Esophagus muscularis mucosa (tissue), 4 donors: ENCODE measurements at regions not wholly inside any gene's neighbourhood (a gene's known extent, or its start where the extent isn't known, plus 50 kb on each side); places are given as distances from the start of the nearest gene placed in this dataset.
"Not testable (repeated sequence)": the region's sequence is repeated elsewhere in the genome, so short reads cannot be mapped to it uniquely, and the experiment has no call there.

Experiments used
- DNase-seq: peaks from one replicate; pipeline ENCODE4 v3.0.0-alpha.2; 2017; ENCODE audit errors: extremely low spot score
- H3K27ac ChIP-seq, 4 donors: fragments of 200-600 bp; sonication (generic); replicated peaks in 1 of 4; 1 replicate in 3 of 4; 2 replicates in 1 of 4; pipeline ENCODE4 v1.5.1; 2016 to 2019; ENCODE audit warnings: mild to moderate bottlenecking in 1 of 4
- H3K27me3 ChIP-seq, 4 donors: fragments of 200-600 bp; sonication (generic); one replicate each; pipeline versions ENCODE4 v1.5.1 to v1.6.0; 2016 to 2019
- H3K36me3 ChIP-seq, 4 donors: fragments of 200-600 bp; sonication (generic); one replicate each; pipeline ENCODE4 v1.5.1; 2016 to 2019
- H3K4me1 ChIP-seq, 4 donors: fragments of 200-600 bp; sonication (generic); one replicate each; pipeline ENCODE4 v1.5.1; 2016 to 2019
- H3K4me3 ChIP-seq, 4 donors: fragments of 200-600 bp; sonication (generic); 1 replicate in 2 of 4; 2 replicates in 2 of 4; pipeline ENCODE4 v1.5.1; 2016 to 2019; ENCODE audit warnings: mild to moderate bottlenecking in 4 of 4, moderate library complexity in 1 of 4
- H3K9me3 ChIP-seq, 4 donors: fragments of 200-600 bp; sonication (generic); 1 replicate in 3 of 4; 2 replicates in 1 of 4; pipeline ENCODE4 v1.5.1; 2016 to 2019
- EP300 ChIP-seq: sonication (generic); formaldehyde crosslinking; IDR thresholded peaks from one replicate; pipeline ENCODE4 v1.6.1; 2017; ENCODE audit warnings: antibody characterized with exemption
- POLR2A ChIP-seq: fragments of 450-650 bp; IDR thresholded peaks from one replicate; pipeline ENCODE4 v1.6.1; 2017; ENCODE audit warnings: antibody characterized with exemption, moderate library complexity, mild to moderate bottlenecking, low read depth
- POLR2AphosphoS5 ChIP-seq, 2 donors: sonication (generic); formaldehyde crosslinking; IDR thresholded peaks; one replicate each; pipeline ENCODE4 v1.6.1; 2017; ENCODE audit warnings: antibody characterized with exemption in 2 of 2
- WGBS: methylation state at CpG from one replicate; pipeline ENCODE4 v1.1.5; 2018; 5-methylcytosine and 5-hydroxymethylcytosine counted together
- intact Hi-C: fragments of 100-400 bp; cut with DNase I; formaldehyde crosslinking; loops from one replicate; pipeline ENCODE4 v1.15.1; 2023
- TF ChIP-seq, protein P1 (sequence below), 3 experiments: fragments of 200-600 bp in 2 of 3; fragments of 450-650 bp in 1 of 3; sonication (generic) in 2 of 3; IDR thresholded peaks; one replicate each; pipeline ENCODE4 v1.5.1; 2017 to 2019; ENCODE audit warnings: antibody characterized with exemption in 3 of 3, mild to moderate bottlenecking in 2 of 3, moderate library complexity in 1 of 3

- H3K27ac ChIP-seq, result no peak overlapping the region
- no peaks in the 10 kb centered on the region for H3K27me3 ChIP-seq
- TF ChIP-seq, protein P1, sequence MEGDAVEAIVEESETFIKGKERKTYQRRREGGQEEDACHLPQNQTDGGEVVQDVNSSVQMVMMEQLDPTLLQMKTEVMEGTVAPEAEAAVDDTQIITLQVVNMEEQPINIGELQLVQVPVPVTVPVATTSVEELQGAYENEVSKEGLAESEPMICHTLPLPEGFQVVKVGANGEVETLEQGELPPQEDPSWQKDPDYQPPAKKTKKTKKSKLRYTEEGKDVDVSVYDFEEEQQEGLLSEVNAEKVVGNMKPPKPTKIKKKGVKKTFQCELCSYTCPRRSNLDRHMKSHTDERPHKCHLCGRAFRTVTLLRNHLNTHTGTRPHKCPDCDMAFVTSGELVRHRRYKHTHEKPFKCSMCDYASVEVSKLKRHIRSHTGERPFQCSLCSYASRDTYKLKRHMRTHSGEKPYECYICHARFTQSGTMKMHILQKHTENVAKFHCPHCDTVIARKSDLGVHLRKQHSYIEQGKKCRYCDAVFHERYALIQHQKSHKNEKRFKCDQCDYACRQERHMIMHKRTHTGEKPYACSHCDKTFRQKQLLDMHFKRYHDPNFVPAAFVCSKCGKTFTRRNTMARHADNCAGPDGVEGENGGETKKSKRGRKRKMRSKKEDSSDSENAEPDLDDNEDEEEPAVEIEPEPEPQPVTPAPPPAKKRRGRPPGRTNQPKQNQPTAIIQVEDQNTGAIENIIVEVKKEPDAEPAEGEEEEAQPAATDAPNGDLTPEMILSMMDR (IDR thresholded peaks at IDR 0.05), result no peak
- TF ChIP-seq EP300 (no peak), POLR2A (no peak), POLR2AphosphoS5 (IDR thresholded peaks at IDR 0.05) (no peak)
- 86% methylated on average over 3 of the region's 3 CpGs for WGBS
- intact Hi-C loops, result no loop called here
- H3K4me3 ChIP-seq, result no peak overlapping the region
- H3K4me1 ChIP-seq, result no peaks in the 10 kb centered on the region
- H3K36me3 ChIP-seq, result no peaks in the 10 kb centered on the region
- no peaks in the 10 kb centered on the region for H3K9me3 ChIP-seq
- no peak for DNase-seq
Observed at GRCh38 chr10:20381761-20382160, 515.4 kb downstream of the NEBL start.

DNA sequence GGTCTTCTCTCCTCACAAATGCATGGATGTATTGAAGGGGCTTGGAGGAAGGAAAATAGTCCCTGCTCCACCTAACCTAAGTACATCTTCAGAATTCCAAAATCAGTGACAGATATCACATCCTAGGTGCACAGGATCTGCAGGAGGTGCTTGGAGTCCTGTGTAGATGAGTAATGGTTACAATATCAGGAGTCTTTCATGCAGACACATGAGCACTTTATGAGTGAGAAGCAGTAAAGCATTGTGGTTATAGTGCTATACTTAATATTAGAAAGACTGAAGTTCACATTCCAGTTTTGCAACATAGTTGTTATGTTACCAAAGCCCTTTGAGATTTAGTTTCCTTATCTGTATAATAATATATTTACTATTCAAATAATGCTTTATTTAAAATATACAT is 516.7 kb downstream of the NEBL start:
- Histone ChIP-seq H3K4me3 (no peak overlapping the region), H3K36me3 (no peaks in the 10 kb centered on the region), H3K4me1 (no peaks in the 10 kb centered on the region), H3K27me3 (no peaks in the 10 kb centered on the region), H3K27ac (no peak overlapping the region), H3K9me3 (no peaks in the 10 kb centered on the region)
- no peak for DNase-seq
- TF ChIP-seq POLR2A, result no peak
- TF ChIP-seq POLR2AphosphoS5 (IDR thresholded peaks at IDR 0.05), result no peak
- no peak for TF ChIP-seq EP300
- TF ChIP-seq, protein P1 (IDR thresholded peaks at IDR 0.05), result no peak
- intact Hi-C loops, result no loop called here

DNA sequence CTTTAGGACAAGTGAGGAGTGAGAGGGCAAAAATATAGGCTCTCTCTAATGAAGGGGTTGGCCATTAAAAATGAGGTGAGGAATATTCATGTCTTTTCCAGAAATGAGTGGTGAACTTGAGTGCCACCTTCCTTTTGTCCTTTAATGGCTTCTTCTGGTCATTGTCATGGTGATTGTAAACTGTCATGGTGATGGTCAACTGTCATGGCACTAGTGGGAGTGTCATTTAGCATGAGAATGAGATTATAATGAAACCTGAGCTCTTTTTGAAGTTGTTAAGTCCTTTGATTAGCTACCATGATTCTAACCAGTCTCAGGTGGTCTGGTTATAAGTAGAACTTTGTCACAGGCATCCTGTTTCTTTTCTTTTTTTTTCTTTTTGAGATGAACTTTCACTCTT is 524.4 kb downstream of the NEBL start:
- Histone ChIP-seq H3K9me3 (no peaks in the 10 kb centered on the region), H3K4me1 (no peaks in the 10 kb centered on the region), H3K27ac (no peak overlapping the region), H3K36me3 (no peaks in the 10 kb centered on the region), H3K27me3 (no peaks in the 10 kb centered on the region), H3K4me3 (no peak overlapping the region)
- intact Hi-C loops, result no loop called here
- DNase-seq, result no peak
- TF ChIP-seq EP300, result no peak
- TF ChIP-seq, protein P1 (IDR thresholded peaks at IDR 0.05), result no peak
- TF ChIP-seq POLR2A, result no peak
- no peak for TF ChIP-seq POLR2AphosphoS5 (IDR thresholded peaks at IDR 0.05)

- H3K4me1 ChIP-seq, H3K36me3 ChIP-seq, H3K27me3 ChIP-seq, H3K27ac ChIP-seq, H3K4me3 ChIP-seq, intact Hi-C loops, H3K9me3 ChIP-seq: not testable (repeated sequence)
- peak; percentile 17 for DNase-seq
- WGBS, result 87% methylated on average over 7 of the region's 7 CpGs
Observed at GRCh38 chr10:20370977-20371533, 526.1 kb downstream of the NEBL start.

GRCh38 chr10:20369863-20370736 is 527.0 kb downstream of the NEBL start:
- H3K4me1 ChIP-seq, result no peaks in the 10 kb centered on the region
- H3K27ac ChIP-seq, result no peak overlapping the region
- 81% methylated on average over 7 of the region's 9 CpGs for WGBS
- TF ChIP-seq POLR2AphosphoS5 (IDR thresholded peaks at IDR 0.05) (no peak), POLR2A (no peak), EP300 (no peak)
- TF ChIP-seq, protein P1 (IDR thresholded peaks at IDR 0.05), result no peak
- H3K27me3 ChIP-seq, result no peaks in the 10 kb centered on the region
- no peak overlapping the region for H3K4me3 ChIP-seq
- peak; percentile 60 for DNase-seq
- H3K9me3 ChIP-seq, result no peaks in the 10 kb centered on the region
- intact Hi-C loops, result no loop called here
- H3K36me3 ChIP-seq, result no peaks in the 10 kb centered on the region
